Dermis microvascular lymphatic vessel endothelial cell (primary cell): ENCODE measurements at regions not wholly inside any gene's neighbourhood (a gene's known extent, or its start where the extent isn't known, plus 50 kb on each side); places are given as distances from the start of the nearest gene placed in this dataset.
"Not testable (repeated sequence)": the region's sequence is repeated elsewhere in the genome, so short reads cannot be mapped to it uniquely, and the experiment has no call there.

Experiments used
- DNase-seq, 2 donors: peaks; one replicate each; pipeline versions ENCODE4 v3.0.0 to v3.0.0-alpha.2; 2010; ENCODE audit warnings: low read depth in 2 of 2

DNA sequence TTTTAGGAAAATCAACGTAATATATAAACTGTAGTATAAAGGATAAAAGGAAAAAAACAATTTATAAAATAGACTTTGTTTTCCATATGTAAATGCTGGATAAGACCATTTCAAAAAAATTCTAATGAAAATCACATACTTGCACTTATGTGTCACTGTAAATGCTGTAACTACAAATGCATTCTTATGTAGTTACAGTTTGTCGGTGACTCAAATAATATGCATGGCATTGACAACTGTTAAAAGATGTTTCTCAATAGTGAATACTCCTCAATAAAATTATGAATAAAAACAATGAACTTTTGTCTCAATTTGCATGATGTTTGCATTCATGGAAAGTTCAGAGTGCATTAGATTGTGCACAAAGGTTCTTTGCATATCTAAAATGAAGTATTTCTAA lies 614.0 kb upstream of the CHRM3 start:
- no peak for DNase-seq

DNA sequence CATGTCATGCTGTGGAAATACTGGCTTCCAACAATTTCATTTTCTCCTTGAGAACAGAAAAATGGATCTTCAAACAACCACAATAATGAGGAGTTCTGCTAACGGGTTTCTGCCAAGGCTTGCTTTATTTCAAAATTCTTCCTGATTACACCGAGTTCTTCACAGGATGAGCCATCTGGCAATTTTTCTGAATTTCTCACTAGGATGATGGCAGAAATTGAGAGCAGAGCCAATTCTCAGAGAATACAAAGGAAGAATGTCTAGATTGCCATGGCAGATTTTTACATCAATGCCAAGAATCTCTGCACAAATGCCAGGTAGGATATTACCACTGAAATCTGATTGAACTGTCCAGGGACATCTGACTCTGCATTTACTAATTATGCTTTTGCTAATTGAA lies 619.0 kb upstream of the CHRM3 start:
- no peak for DNase-seq

DNA sequence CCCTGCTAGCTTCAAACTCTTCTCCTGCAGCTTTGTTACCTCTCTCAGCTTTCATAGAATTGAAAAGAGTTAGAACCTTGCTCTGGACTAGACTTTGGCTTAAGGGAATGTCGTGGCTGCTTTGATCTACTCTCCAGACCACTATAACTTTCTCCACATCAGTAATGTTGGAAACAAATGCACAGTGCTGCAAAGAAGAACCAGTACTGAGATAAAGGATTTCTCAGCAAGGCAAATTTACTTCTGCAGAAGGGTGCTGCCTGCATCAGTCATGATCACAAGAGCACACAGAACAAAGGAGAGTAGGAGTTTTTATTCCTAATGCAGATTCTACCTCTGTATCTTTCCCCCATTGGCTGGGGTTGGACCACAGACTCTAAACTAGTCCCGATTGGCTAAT lies 621.6 kb upstream of the CHRM3 start:
- DNase-seq, result no peak

DNA sequence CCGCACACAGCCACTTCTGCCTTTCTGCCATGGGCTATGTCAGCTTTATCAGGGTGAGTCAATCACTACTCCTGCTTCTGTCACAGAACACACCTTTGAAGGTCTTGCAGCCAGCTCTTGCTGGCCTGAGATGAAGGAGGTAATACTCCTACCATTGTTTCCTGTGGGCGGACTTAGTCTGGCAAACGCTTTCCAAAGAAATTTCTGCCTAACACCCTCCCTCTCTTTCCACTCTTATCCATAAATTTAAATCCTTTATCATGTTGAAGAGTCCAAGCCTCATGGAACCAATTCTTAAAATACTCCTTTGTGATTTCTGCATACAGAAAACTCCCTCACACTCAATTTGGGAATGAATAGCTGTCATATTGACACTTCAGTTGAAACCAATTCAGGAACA lies 633.1 kb upstream of the CHRM3 start:
- DNase-seq, result no peak

DNA sequence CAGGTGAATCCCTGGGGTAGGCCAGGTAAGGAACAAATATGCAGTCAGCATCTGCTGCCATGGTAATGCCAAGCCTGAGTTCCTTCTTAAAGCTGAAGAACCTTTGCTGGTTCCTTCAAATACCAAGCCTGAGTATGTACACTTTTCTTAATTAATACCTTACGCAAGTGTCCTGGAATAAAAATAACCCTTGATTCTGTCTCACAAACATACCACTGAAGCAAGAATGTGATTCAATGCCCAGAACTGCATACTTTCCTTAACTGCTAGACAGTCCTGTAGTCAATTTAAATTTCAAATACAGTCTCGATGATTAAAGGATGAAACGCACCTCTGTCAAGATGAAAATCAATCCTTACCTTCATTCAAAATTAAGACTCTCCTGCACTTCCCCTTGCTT lies 634.0 kb upstream of the CHRM3 start:
- DNase-seq, result no peak

DNA sequence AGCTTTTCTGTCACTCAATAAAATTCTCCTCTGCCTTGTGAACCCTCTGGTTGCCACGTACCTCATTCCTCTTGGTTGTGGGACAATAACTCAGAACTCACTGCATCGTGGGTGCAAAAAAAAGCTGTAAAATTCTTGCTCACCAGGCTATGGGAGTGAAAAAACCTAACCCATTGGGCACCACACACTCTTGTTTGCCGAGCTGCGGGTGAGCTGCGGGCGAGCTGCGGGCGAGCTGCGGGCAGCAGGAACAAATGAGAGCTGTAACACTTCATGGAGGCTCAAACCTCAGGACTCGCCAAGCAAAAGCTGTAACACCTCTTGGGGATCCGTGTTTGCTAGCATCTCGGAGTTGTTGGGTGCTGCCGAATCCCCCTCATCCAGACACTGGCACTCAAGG lies 641.3 kb upstream of the CHRM3 start:
- no peak for DNase-seq

DNA sequence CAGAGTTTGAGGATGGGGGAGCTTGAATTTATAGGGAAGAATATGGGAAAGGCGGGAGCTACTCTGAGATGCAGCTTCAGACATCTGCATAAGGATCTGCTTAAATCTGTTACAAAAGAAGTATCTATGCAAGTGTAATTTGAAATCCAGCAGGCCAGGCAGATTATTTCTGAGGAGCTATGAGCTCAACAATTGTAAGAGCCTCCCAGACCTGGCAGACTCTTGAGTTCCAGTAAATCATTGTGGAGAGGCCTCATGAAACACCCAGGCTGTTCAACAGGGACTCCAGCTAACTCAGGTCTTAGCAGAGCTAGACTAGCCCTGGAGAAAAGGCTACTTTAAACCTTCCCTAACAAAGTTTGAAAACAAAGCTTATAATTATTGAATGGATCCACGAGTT lies 647.5 kb upstream of the CHRM3 start:
- no peak for DNase-seq

DNA sequence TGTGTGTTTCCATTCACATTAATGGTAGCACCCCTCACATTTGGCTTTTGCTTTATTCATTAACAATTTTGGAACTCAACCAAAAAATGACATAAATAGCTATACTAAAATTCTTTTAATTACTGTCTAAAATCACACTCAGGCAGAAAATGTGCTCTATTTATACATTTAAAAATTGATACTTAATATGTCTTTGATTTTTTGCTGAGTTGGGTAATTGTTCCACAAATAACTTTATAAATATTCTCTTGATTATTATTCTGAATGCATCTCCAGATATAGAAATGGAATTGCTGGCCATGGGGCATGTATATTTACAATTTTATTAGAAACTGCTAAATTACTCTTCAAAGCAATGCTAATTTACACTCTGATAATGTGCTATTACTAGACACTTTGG lies 658.7 kb upstream of the CHRM3 start:
- no peak for DNase-seq

DNA sequence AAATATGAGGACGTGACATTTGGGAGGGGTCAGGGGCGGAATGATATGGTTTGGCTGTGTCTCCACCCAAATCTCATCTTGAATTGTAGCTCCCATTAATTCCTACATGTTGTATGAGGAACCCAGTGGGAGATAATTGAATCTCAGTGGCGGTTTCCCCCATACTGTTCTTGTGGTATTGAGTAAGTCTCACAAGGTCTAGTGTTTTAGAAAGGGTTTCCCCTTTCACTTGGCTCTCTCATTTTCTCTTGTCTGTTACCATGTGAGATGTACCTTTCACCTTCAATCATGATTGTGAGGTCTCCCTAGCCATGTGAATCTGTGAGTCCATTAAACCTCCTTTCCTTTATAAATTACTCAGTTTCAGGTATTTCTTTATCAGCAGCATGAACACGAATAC lies 663.6 kb upstream of the CHRM3 start:
- no peak for DNase-seq

DNA sequence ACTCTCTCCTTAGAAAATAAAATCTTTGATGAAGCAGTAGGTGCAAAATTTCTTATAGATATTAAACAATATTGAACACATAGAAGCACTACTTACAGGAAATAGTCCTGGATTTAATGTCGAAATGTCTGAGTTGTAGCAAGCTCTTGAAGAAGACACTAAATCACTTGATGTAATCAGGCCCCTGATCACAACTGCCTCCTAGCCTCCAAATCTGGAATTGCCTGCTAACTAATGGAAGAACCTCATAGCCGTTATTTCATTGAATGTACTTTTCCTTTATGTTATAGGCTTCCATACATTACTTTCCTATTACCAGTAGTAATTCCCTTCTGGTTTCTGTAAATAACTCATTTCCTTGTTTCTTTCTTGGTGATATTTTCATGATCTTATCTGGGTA lies 675.7 kb upstream of the CHRM3 start:
- DNase-seq, result no peak

DNA sequence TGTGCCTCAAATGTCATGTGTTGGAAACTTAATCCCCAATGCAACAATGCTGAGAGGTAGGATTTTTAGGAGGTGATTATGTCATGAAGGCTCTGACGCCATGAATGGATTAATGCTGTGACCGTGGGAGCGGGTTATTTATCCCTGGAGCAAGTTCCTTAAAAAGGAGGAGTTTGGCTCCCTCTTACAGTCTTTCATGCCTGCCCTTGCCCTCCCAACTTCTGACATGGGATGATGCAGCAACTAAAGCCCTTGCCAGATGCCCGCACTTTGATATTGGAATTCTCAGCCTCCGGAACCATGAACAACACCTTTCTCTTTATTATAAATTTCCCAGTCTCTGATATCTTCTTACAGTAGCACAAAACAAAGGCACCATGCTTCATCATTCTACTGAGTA lies 685.3 kb upstream of the CHRM3 start:
- DNase-seq, result no peak

DNA sequence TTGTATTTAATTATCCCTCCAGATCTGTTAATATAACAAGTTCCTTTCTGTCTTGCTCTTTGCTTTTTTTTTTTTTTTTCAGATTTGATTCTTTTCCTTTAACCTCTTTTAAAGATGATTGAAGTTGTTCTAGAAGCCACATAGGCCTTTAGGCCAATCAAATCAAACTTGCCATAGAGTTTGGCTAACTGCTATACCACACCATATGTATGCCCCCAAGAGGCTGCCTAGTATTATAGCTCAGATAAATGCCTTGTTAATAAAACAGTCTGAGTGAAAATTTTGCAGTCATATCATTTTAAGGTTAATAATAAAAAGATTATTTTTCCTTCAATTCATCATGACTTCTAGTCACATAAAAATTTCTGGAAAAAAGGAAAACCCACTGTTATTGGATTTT lies 696.0 kb upstream of the CHRM3 start:
- DNase-seq, result no peak

DNA sequence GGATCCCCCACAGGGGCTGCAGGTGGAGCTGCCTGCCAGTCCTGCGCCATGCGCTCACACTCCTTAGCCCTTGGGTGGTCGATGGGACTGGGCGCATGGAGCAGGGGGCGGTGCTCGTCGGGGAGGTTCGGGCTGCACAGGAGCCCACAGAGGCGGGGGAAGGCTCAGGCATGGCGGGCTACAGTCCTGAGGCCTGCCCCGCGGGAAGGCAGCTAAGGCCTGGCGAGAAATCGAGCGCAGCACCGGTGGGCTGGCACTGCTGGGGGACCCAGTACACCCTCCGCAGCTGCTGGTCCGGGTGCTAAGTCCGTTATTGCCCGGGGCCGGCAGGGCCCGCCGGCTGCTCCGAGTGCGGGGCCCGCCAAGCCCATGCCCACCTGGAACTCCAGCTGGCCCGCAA lies 701.8 kb upstream of the CHRM3 start:
- not testable (repeated sequence) for DNase-seq

DNA sequence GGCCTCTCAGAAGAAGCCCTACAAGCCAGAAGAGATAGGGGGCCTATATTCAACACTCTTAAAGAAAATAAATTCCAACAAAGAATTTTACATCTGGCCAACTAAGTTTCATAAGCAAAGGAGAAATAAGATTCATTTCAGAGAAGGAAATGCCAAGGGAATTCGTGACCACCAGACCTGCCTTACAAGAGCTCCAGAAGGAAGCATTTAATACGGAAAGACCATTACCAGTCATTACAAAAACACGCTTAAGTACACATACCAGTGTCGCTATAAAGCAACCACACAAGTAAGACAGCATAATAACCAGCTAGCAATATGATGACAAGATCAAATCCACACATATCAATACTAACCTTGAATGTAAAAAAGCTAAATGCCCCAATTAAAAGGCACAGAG lies 704.9 kb upstream of the CHRM3 start:
- DNase-seq, result no peak

DNA sequence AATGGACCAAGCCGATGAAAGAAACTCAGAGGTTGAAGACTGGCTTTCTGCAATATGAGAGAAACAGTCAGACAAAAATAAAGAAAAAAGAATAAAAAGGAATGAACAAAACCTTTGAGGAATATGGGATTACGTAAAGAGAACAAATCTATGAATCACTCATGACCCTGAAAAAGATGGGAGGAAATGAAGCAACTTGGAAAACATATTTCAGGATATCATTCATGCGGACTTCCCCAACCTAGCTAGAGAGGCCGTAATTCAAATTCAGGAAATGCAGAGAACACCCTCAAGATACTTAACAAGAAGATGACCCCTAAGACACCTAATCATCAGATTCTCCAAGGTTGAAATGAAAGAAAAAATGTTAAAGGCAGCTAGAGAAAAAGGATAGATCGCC lies 705.3 kb upstream of the CHRM3 start:
- no peak for DNase-seq

DNA sequence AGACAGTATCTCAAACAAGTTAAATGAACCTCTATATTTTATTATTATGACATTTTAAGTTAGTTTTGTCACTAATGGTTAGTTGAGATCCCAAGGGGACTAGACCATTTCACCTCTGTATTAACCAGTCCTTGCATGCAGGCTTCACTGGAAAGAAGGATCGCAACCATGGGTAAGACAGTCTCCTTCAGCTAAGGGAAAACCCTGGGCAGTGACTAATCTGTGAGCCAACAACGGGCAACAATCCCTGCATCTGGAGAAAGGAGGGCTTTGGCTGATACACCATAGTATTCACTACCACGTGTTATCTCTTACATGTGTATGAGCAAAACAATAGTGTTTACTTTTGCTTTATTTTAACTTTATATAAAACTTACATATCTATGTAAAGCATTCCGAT lies 708.8 kb upstream of the CHRM3 start:
- no peak for DNase-seq

DNA sequence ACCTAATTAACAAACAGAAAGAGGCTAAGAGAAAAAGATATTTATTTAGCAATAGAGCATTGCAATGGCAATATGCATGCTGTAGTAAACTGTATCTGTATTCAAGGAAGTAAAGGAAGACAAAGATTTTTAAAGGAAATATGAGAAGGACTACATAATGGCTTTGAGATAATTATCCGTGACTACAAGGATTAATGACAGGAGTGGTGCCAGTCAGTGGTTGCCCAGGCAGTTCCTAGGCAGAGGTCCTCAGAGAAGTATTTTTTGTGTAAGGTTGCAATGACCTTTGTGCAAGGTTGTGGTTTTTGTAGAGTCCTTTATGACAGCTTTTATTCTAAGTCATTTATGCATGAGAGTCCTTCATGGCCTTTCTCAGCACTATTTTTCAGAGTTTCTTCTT lies 711.1 kb upstream of the CHRM3 start:
- no peak for DNase-seq

DNA sequence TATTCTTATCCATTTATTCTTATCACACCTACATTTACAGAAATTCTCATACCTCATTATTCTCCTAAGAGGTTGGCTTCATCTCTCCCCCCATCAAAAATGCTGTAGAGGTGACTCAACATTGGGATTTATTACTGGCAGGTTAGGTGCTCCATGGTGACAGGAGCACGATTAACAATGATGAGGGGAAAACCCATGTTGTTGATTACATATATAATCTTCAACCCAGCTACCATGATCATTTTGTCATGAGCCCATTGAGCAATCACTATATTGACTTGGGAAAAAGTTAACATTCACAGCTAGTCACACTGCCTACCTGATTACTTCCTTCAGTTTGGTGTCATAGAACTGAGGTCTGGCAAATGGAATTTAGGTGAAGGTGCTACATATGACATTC lies 712.1 kb upstream of the CHRM3 start:
- no peak for DNase-seq

DNA sequence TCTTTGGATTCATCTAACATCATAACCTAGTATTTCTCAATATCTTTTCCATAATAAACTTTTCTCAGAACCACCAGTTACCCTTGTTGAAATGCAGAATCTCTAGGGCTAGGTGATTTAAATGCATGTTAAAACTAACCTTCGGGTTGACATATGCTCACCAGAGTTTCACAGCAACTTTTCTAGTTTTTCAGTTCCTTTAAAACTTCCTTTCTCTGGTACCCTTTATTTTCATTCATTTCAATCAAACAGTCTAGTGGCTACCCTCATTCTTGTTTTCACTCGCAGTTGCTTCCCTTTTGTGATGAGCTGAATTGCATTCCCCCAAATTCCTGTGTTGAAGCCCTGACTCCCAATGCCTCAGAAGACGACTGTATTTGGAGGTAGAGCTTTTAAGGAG lies 712.8 kb upstream of the CHRM3 start:
- DNase-seq, result no peak

DNA sequence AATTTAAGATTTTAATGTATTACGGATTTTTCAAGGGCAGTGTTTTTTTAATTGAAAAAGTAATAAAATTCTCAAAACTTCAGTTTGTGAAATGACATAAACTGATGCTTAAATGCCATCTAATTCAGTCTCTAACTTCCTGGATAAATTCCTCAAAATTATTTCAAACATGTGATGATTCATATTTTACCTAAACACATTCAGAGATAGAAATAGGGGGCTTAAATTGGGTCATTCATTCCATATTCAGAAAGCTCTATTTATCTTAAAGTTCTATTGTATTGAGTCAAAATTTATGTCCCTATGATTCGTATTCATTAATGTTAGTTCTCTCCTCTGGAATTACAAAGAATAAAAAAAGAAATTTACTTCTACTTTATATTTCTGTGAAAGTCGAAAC lies 713.6 kb upstream of the CHRM3 start:
- DNase-seq, result no peak

DNA sequence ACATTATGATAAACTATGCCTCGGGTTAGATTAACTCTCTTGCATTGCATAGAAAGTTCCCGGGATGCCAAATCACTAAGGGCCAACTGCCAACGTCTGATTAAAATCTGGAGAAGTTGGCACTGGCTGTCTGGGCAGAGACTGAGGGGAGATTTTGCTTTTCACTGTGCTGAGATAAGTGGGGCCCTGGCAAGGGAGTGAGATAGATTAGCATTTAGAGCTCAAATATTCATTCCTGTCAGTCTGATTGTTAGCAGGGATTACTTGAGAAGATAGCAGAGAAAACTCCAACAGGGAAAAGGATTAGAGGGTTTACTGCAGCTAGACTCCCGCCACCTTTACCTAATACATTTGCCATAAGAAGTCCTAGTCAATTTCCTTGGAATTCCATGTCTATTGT lies 714.1 kb upstream of the CHRM3 start:
- DNase-seq, result no peak

DNA sequence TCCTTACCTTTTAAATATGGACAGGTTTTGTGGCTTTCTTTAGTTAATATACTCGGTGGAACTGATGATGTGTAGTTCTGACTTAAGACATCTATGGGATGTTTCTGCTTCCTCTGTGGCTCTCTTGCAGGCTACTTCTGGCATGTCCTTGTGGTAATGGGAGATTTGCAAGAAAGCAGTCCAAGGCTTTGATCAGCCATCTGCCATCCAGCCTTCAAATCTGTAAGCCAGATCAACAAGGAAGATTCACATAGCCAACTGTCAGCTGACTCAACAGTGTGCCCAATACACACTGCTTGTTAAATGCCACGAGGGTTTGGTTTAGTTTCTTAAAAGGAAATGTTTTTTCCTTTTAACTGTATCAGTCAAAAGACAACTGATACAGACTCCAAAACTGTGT lies 722.2 kb upstream of the CHRM3 start:
- DNase-seq, result no peak

DNA sequence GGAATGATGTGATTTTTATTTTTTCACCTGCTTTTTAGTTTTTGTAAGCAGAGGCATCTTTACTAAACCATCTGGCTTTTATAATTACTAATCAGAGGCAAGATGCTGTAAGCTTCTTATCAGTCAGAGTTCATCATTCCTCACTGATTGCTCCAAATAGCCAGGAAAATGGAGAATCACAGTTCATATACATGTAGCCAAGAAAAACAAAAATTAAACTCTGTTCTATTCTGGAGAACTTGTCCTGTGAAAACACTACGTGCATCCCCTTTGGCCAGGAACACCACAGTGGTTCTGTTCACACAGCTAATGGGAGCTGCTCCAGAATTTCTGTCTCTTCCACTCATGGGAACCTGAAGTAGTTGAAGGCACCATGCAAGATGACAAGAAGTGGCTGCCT lies 725.5 kb upstream of the CHRM3 start:
- DNase-seq, result no peak

DNA sequence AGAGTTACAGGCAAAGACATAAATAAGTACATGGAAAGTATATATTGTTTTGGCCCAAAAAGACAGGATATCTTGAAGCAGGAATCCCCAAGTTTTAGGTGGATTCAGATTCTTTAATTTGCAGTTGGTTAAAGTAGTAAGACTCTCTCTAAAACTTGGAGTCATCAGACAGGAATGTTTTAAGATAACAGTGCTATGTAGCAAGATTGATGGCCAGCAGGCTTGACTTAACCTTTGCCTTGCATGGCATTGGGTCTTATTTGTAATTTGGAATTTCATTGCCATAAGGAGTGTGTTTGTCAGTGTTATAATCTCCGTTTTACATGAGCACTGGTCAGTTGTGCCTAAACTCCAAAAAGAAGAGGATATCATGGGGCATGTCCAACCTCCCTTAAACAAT lies 727.6 kb upstream of the CHRM3 start:
- DNase-seq, result no peak

DNA sequence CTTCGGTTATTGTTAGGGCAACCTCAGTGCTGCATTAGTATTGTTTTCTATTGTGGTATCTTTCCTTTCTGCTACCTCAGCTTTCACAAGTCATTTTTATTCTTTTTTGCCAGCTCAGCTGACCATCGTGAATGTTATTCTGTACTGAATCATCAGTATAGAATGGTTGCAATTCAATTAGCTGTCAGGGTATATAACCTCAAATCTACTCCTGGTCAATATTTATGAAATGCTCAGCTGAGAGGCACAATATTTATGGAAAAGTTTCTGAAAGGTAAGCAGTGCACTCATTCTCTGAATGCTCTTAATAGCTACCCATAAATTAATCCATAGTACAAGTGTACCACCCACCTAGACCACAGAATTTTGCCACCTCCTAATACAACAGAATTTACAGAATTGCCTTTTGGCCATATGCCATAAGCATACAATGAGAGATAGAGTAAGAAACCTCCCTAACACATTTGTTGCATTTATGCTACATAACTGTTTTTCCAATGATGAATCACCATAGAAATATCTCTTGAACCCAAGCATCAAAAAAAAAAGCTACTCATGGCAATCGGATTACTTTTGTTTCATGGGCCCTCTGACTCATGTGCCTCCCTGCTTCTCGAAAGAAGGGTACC lies 732.6 kb upstream of the CHRM3 start:
- no peak for DNase-seq
